ENCODE measurements at regions not wholly inside any gene's neighbourhood (a gene's known extent, or its start where the extent isn't known, plus 50 kb on each side); places are given as distances from the start of the nearest gene placed in this dataset.
A peak's percentile ranks its signal among the peaks of the same experiment; 100 is the strongest.

DNA sequence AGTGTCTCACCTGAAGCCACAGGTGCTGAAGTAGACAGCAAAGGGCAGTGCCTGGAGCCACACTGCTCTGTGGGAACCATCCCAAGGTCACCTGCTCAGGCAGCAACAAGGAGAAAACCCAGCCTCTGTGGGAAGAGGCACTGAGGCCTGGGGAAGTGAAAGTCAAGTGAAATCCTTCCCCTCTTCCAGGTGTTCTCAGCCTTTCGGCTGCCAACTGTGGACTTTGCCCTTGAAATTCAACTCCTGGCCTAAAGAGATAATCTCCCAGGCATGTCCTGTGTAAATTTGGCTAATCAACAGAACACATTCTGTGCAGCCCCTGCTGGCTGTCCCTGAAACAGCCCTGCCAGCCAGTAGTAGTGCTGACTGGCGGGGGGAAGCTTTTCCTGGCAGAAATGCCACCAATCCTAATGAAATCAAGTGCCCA, 112.1 kb downstream of the RPL27A start:
- no peak for DNase-seq (ENCODE audit: low read depth)
- TF ChIP-seq CTCF (IDR thresholded peaks at IDR 0.05; ENCODE audit: low read length, missing control alignments) = peak; percentile 9
- H3K4me3 ChIP-seq (replicated peaks; ENCODE audit: low read depth, low read length) = no peak overlapping the region

GRCh38 chr11:8796941-8797340, 114.0 kb upstream of the AKIP1 start:
- no peak overlapping the region for H3K4me3 ChIP-seq (replicated peaks; ENCODE audit: low read depth, low read length)
- TF ChIP-seq CTCF (IDR thresholded peaks at IDR 0.05; ENCODE audit: low read length, missing control alignments) = no peak
- DNase-seq (ENCODE audit: low read depth) = no peak

DNA sequence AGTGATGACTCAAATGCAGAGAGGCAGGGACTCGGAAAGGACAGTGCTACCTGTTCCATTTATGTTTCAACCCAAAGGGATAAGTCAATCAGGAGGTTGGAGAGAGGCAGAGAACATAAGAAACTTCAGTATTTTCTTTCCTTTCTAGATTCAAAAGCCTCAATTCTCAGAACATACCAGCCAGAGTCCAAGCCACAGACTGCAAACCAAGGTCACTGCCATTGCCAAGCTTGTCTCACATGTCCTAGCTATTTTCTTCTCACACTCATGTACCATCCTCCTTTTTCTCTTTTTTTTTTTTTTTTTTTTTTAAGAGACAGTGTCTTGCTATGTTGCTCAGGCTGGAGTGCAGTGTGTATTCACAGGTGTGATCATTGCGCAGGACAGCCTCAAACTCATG, 111.7 kb upstream of the AKIP1 start:
- TF ChIP-seq CTCF (IDR thresholded peaks at IDR 0.05; ENCODE audit: low read length, missing control alignments) = no peak
- no peak for DNase-seq (ENCODE audit: low read depth)
- no peak overlapping the region for H3K4me3 ChIP-seq (replicated peaks; ENCODE audit: low read depth, low read length)

DNA sequence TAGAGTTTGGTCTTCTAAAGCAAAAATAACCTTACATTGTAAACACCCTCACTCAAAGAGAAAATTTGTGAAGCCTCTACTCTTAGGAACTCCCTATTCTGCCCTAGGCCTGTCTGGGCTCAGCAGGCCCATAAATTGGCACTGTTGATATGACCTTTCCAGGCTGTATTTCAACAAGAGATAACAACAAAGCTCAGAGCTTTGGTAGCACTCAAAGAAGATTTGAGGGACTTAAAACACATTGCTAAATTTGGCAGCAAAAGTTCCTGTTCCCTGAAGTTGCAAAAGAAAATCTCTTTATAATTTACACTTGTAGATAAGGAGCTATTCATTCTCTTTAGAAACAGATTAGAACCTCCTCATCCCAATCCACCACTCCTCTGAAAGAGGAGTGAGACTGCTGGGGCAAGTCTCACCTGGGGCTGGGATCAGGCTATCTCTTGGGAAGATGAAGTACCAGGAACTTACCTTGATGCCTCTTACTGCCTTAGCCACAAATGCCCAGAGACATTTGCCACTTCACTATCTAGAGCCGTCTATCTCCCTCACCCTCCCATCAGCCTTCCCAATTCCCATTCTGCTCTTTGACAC, 110.4 kb upstream of the AKIP1 start:
- TF ChIP-seq CTCF (IDR thresholded peaks at IDR 0.05; ENCODE audit: low read length, missing control alignments) = no peak
- no peak for DNase-seq (ENCODE audit: low read depth)
- no peak overlapping the region for H3K4me3 ChIP-seq (replicated peaks; ENCODE audit: low read depth, low read length)

DNA sequence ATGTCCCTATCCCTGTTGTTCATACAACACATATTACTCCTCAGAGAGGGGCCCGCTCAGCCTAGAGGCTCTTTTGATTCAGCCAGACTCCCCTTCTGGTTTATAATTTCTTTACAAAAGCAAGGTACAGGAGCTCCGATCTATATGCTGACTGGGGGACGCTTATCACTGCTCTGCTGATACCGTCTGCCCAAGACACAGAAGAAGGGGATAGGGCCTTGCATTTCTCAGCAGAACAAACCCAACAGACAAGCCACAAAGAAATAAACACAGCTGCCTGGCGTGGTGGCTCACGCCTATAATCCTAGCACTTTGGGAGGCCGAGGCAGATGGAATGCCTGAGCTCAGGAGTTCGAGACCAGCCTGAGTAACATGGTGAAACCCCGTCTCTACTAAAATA, 109.9 kb upstream of the AKIP1 start:
- TF ChIP-seq CTCF (IDR thresholded peaks at IDR 0.05; ENCODE audit: low read length, missing control alignments) = no peak
- no peak for DNase-seq (ENCODE audit: low read depth)
- no peak overlapping the region for H3K4me3 ChIP-seq (replicated peaks; ENCODE audit: low read depth, low read length)

GRCh38 chr11:8802251-8802650, 108.7 kb upstream of the AKIP1 start:
- TF ChIP-seq CTCF (IDR thresholded peaks at IDR 0.05; ENCODE audit: low read length, missing control alignments) = no peak
- DNase-seq (ENCODE audit: low read depth) = no peak
- no peak overlapping the region for H3K4me3 ChIP-seq (replicated peaks; ENCODE audit: low read depth, low read length)

DNA sequence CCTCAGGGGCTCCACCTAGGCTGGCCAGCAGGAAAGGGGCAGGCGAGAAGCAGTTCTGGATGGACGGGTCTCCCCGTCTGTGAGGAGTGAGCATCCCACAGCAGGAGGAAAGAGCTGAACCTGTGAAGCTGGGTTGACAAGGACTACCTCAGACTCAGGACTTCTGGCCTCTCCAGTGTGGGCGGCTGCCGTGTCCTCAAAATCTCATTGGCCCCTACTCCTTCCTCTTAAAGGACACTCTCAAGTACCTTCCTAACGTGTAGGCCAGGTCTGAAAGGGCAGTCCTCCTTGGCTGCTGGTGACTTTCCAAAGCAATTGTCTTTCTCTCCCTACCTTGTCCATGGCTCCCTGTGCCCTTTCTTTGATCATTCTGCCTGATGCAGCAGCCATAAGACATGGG, 107.0 kb upstream of the AKIP1 start:
- no peak for DNase-seq (ENCODE audit: low read depth)
- no peak overlapping the region for H3K4me3 ChIP-seq (replicated peaks; ENCODE audit: low read depth, low read length)
- no peak for TF ChIP-seq CTCF (IDR thresholded peaks at IDR 0.05; ENCODE audit: low read length, missing control alignments)

Data from fibroblast of pulmonary artery (primary cell).